ENCODE measurements at regions not wholly inside any gene's neighbourhood (a gene's known extent, or its start where the extent isn't known, plus 50 kb on each side); places are given as distances from the start of the nearest gene placed in this dataset.
"Not testable (repeated sequence)": the region's sequence is repeated elsewhere in the genome, so short reads cannot be mapped to it uniquely, and the experiment has no call there.

DNA sequence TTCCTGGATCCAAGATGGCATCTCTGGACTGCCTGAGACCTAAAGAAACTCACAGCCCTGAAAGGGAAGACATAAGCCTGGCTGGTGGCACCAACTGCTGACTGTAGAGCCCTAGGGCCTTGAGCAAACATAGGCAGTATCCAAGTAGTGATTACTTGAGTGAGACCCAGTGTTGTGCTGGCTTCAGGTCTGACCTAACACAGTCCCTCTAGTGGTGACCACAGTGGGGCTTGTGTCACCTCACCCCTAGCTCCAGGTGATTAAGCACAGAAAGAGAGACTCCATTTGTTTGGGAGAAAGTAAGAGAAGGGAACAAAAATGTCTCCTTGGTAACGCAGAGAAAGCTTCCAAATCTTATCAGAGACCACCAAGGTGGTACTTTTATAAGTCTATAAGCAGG is 496.3 kb upstream of the HTR2C start:
- DNase-seq (ENCODE audit: low spot score) = no peak

DNA sequence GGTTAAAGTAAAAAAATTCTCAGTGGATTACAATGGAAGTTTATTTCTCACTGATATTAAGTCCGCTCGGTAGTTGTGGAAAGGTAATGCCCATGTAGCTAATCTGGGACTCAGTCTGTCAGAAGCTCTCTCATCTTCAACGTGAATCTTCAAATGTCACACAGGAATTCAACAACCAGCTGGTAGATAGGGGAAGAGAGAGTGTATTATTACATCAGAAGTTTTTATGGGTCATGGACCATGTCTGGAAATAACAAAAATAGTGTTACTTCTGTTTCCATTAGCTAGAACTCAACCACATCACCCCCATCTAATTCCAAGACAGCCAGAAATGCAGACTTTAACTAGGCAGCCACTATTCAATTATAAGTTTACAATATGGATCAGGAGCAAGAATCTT is 506.1 kb upstream of the HTR2C start:
- no peak for DNase-seq (ENCODE audit: low spot score)

DNA sequence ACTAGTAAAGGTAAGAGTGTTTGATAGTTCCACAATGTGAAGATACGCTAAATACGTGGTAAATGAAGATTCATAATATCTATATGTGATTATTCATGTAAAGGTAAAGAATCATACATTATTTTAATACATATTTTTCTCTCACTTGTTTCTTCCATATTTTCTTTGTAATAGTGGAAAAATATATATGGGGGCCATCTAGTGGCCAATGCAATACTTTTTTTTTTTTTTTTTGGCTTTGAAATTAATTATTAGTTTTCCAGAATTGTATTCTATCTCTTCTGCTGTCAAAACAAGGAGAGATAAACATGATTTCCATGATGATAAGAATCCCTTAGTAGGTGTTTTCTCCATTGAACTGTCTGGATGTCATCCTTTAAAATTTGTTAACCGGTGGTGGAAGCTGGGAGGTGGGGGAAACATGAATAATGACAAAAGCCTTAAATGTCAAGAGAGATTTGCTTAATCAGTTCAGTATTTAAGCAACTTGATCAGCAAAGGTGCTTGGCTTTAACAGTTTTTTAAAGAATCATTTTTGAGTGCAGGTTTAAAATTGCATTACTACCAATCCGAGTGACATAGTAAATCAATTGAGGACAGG is 508.7 kb upstream of the HTR2C start:
- no peak for DNase-seq (ENCODE audit: low spot score)

DNA sequence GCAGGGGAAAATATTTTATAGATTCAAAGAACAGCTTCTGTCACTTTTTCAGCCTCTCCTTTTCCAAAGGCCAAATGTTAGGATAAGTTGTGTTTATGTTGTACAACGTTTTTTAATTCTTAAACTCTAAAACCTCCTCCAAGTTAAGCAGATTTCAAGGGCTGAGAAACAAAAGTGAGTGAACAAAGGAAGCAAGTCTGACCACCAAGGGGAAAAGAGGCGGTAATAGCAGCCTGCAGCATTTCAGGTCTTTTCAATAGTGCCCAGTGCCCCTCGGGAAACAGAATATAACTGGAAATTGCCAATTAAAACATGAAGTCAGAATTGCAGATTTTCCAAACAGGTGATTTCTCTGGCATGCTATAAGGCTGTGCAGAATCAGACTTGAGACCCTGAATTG is 510.0 kb upstream of the HTR2C start:
- no peak for DNase-seq (ENCODE audit: low spot score)

DNA sequence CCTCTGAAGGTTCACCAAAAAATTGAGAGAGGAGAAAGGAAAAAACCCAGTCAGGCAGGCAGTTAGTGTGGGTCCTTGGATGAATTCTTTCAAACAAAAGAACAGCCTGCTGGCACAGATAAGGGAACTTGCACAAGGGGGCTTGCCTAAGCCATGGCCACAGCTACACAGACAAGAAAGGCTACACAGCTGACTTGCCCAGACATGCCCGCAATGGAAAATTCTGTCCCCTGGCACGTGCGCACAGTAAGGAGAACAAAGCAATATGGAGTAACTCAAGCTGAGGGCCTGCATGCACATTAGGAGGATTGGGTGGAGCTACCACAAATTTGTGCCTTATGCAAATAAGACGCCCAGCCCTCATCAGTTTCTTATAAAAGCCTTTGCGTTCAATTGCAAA is 512.5 kb upstream of the HTR2C start:
- no peak for DNase-seq (ENCODE audit: low spot score)

DNA sequence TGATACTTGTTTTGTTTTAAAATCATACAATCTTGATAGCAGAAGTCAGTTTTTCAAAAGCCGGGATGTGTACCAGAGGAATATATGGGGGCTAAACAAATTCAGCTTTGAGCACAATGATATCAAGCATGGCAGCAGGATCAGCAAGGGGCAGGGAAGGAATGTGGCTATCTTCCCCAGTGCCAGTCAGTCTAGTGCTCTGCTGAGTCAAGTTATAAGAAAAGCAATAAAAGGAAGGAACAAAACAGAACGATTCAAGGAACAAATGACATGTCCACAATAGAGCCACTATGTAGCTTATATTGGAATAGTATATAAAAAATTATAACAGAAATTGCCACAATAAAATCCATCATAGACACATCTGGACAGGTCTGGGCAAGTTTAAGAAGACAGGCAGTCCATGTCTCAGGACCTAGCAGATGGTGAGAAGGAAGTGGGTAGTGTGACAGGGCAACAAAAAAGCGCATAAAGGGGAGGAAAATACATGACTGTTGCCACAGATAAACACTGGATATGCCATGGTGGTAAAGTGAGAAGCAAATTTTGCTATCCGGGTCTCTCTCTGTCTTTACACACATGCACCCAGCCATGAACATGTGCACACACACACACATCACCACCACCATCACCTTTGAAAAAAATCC is 518.2 kb upstream of the HTR2C start:
- no peak for DNase-seq (ENCODE audit: low spot score)

DNA sequence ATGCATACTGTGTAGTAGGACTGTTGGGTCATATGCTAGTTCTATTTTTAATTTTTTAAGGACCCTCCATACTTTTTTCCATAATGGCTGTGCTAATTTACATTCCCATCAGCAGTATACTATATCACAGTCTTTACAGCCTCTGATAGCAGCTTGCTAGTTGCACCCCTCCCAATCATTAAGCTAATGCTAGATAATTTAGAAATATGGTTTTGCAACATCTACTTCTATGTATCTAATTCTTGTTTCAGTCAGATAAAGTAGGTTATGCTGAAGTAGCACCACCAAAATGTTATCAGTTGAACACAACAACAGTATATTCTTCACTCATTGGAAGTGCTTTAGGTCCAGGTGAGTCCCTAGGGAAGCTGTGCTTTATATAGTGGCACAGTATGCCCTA is 522.7 kb upstream of the HTR2C start:
- DNase-seq (ENCODE audit: low spot score) = no peak

DNA sequence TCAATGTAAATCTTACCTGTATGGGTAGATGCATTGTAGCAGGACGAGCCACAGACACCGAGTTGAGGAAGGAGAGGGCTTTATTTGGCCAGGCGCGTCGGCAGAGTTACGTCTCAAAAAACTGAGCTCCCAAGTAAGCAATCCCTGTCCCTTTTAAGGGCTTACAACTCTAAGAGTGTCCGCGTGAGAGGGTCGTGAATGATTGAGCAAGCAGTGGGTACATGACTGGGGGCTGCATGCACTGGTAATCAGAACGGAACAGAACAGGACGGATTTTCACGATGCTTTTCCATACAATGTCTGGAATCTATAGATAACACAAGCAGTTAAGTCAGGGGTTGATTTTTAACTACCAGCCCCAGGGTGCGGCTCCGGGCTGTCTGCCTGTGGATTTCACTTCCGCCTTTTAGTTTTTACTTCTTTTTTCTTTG is 524.9 kb upstream of the HTR2C start:
- DNase-seq (ENCODE audit: low spot score) = no peak

DNA sequence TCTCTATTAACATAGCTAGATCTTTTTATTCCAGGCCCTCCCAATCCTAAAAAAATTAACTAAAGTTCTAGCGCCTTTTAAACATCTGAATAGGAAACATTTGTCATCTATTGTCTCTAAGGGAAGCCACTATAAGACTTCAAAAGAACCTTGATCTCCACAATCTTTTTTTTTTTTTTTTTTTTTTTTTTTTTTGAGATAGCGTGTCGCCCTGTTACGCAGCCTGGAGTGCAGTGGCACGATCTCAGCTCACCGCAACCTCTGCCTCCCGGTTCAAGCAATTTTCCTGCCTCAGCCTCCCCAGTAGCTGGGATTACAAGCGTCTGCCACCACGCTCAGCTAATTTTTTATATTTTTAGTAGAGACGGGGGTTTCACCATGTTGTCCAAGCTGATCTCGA is 526.5 kb upstream of the HTR2C start:
- DNase-seq (ENCODE audit: low spot score) = not testable (repeated sequence)

DNA sequence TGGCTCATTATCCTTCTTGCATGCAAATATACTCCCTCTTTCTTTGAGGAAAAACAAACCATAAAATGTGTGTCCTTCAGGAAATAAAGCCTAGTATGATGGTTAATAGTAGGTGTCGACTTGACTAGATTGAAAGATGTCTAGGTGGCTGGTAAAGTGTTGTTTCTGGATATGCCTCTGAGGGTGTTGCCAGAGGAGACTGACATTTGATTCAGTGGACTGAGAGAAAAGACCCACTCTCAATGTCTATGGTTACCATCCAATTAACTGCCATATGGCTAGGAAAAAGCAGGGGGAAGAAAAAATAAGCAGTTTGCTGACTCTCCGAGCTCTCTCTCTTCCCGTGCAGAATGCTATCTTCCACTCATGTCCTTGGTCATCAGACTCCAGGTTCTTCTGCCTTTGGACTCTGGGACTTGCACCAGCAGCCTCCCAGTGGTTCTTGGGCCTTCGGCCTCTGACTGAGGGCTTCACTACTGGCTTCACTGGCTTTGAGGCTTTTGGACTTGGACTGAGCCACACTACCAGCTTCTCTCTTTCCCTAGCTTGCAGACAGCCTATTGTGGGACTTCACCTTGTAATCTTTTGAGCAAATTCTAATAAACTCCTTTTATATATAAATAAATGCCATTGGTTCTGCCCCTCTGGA is 532.1 kb upstream of the HTR2C start:
- DNase-seq (ENCODE audit: low spot score) = no peak

DNA sequence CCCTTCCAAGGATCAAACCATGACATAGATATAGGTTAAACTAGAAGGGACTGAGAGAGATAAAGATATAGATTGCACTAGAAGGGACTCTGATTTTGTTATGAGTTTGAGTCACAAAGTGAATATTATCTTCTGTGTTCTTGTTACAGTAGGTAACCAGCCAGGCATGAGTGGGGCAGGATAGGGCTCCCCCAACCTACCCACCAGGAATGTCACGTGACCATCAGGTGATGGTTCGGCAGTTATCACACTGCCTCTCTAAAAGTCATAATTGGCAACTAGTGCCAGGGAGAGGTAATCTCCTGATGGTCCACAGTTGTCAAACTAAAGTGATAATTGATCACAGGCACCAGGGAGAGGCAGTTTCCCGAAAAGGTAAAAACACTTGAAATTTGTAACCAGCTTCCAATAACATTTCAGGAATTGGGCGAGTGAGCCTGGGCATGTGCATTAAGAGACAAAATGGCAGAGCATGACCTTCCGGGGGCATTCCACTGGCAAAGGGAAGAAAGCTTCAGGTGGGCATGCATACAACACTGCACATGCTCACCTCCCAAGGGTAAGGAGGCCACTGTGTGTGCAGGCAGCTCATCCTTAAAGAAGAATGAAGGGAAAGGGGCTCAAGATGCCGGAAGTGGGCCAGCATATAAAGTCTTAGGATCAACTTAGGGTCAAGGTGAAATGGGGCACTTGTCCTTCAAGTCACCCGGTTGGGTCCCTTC is 533.6 kb upstream of the HTR2C start:
- DNase-seq (ENCODE audit: low spot score) = no peak

DNA sequence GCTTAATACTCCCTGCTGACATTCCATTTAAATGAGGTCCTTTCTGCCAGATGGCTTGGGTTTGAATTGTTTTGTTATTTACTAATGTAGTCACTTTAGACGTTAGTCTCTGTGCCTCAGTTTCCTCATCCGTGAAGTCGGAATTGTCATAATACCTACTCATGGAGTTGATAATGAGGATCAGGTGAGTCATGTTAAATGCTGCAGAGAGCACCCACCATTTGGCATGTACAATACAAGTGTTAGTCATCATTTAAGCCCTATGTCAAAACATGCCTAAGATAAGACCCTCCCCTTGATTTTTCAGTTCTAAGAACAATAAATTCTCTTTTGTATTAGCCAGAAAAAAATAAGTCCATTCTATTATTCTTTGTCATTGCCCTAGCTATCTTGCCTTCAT is 534.8 kb upstream of the HTR2C start:
- no peak for DNase-seq (ENCODE audit: low spot score)

DNA sequence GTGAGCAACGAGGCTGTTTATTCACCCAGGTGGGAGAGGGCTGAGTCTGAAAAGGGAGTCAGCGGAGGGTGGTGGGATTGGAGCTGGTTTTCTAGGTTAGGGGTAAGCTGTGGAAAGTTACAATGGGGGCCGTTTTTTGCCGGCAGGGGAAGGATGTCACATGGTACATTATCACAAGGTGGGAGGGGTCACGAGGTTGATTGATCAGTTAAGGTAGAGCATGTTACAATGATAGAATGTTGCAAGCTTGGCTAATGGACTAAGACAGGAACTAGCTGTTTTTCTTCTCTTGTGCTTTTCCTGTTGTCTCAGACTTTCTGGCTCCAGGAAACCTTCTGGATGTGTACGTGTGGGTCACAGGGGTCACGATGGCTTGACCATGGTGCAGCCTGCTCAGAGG is 536.3 kb upstream of the HTR2C start:
- DNase-seq (ENCODE audit: low spot score) = no peak

DNA sequence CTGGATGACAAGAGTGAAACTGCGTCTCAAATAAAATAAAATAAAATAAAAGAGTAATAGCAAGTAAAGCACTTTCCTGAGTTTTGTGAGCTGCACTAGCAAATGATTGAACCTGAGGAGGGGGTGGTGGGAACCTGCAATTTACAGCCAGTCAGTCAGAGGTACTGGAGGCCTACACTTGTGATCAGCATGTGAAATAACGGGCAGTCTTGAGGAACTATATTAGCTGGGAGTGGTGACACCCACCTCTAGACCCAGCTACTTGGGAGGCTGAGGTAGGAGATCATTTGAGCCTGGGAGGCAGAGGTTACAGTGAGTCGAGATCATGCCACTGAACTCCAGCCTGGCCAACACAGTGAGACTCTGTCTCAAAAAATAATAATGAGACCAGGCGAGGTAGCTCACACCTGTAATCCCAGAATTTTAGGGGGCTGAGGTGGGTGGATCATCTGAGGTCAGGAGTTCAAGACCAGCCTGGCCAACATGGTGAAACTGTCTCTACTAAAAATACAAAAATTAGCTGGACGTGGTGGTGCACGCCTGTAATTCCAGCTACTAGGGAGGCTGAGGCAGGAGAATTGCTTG is 537.1 kb upstream of the HTR2C start:
- no peak for DNase-seq (ENCODE audit: low spot score)

DNA sequence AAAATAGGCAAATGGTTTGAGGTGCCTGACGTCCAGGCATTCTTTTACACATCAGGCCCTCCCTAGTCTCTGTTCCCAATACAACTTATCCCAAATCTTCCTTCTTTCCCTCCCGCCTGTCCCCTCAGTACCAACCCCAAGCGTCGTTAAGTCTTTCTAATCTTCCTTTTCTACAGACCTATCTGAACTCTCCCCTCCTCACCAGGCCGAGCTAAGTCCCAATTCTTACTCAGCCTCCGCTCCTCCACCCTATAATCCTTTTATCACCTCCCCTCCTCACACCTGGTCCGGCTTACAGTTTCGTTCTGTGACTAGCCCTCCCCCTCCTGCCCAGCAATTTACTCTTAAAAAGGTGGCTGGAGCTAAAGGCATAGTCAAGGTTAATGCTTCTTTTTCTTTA is 542.4 kb upstream of the HTR2C start:
- not testable (repeated sequence) for DNase-seq (ENCODE audit: low spot score)

DNA sequence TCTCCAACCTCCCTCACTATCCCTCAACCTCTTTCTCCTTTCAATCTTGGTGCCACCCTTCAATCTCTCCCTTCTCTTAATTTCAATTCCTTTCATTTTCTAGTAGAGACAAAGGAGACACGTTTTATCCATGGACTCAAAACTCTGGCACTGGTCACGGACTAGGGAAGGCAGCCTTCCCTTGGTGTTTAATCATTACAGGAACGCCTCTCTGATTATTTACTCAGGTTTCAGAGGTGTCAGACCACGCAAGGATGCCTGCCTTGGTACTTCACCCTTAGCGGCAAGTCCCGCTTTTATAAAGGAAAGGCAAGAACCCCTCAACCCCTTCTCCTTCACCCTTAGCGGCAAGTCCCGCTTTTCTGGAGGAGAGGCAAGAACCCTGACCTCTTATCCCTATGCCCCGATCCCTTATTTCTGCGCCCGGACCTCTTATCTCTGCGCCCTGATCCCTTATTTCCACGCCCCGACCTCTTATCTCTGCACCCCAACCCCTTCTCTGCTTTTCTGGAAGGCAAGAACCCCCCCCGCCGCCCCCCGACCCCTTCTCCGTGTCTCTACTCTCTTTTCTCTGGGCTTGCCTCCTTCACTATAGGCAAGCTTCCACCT is 543.1 kb upstream of the HTR2C start:
- DNase-seq (ENCODE audit: low spot score) = not testable (repeated sequence)

DNA sequence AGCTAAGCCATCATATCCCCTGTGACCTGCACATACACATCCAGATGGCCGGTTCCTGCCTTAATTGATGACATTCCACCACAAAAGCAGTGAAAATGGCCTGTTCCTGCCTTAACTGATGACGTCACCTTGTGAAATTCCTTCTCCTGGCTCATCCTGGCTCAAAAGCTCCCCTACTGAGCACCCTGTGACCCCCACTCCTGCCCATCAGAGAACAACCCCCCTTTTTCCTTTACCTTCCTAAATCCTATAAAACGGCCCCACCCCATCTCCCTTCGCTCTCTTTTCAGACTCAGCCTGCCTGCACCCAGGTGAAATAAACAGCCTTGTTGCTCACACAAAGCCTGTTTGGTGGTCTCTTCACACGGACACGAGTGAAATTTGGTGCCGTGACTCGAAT is 543.8 kb upstream of the HTR2C start:
- not testable (repeated sequence) for DNase-seq (ENCODE audit: low spot score)

DNA sequence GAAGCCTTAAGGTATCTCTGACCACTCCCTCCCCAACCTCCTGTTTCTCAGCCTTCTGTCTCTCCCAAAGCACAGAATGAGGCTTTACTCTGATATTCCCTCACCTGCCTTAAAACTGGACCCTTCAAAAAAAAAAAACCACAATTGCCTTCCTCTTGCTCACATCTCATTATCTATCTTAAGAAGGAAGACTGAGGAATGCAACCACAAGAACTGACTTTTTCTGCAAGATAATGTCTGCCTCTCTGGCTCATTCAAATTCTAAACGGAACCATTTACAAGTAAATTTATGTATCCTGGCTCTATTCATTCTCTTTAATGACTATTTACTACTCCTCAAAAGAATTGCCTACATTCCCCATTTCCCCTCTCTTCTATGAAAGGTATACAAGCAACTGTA is 545.5 kb upstream of the HTR2C start:
- DNase-seq (ENCODE audit: low spot score) = no peak

DNA sequence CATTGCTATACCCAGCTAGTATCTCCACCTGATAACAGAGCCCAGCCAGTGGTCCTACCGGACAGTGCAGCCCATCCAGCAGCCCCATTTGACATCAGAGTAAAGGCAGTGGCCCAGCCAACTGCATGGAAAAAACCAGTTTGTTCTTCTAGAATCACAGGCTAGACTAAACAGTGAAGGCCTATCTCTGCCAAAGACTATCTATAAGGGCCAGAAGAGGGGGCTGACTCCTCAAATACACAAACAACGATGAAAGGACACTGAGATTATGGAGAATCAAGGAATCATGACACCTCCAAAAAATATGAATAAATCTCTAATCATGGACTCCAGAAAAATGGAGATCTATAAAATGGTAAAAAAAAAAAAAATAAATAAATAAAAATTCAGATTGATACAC is 546.4 kb upstream of the HTR2C start:
- DNase-seq (ENCODE audit: low spot score) = no peak

DNA sequence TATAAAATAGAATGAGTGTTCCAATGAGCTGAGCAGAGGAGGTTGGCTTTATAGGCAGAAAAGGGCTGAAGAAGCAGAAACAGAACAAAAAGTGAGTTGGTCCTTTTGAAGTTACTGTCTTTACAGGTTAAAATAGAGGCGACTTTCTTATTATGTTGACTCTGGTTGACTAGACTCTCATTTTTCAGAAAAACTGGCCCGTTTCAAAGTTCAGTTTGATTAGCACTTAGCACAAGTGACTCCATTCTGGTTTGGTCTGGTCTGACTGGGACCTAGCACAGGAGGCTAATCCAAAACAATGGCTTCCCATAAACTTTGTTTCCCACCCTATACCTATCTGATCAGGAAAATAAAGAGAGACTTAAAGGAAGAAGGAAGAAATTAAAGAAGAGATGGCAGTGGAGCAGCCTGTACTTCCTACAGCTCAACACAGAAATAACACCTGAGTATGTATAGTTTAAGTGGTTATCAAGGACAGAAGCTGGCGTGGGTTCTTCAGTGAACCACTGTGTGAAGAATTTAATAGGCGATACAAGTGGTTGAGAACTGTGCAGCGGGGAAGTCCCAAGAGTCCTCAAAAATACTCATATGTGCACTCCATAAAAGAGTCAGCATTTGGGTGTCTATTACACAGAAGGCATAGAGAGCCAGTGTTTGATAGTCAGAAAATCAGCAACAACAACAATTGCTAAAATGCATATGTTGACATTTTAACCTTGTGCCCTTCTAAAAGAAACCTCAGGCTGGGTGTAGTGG is 554.8 kb upstream of the HTR2C start:
- no peak for DNase-seq (ENCODE audit: low spot score)

DNA sequence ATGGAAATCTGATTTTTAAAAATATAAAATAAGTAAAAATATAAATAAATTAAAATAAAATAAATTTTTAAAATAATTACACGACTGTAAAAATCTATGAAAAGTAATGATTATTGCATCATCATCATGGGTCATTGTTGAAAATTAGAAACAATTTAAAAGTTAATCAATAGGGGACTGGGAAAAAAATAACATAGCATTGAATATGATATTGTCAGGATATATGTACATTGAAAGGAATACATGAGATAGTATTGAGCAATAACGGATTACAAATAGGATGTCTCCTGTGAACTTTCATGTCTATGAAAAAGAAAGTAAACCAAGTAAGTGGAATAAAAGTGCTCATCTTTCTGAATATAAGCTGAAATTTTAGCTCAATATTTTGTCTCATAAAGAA is 566.8 kb upstream of the HTR2C start:
- no peak for DNase-seq (ENCODE audit: low spot score)

DNA sequence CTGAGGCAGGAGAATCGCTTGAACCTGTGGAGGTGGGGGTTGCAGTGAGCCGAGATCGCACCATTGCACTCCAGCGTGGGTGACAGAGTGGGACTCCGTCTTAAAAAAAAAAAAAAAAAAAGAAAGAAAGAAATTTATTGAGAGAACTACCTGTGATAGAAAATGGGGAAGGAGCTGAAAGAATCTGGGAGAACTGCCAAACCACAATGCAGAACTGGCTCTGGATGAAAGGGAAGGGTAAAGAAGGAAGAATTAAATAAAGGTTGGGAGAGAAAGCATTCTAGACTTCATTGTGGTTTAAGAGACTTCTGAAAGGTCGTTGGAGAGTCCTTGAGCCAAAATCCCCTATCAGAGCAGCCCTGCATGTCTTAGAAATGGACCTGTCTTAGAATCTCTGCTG is 567.9 kb upstream of the HTR2C start:
- DNase-seq (ENCODE audit: low spot score) = no peak
